HG03103 (cell line): ENCODE measurements at regions not wholly inside any gene's neighbourhood (a gene's known extent, or its start where the extent isn't known, plus 50 kb on each side); places are given as distances from the start of the nearest gene placed in this dataset.

Experiments
- ATAC-seq: cut with Tn5 transposase; IDR thresholded peaks from one replicate; pipeline ENCODE4 v1.9.1; 2021; ENCODE audit warnings: low read depth; ENCODE audit not compliant: unreplicated experiment

GRCh38 chr7:136667584-136667983 lies 200.9 kb upstream of the CHRM2 start:
- no peak for ATAC-seq

GRCh38 chr7:136665878-136666509 lies 202.5 kb upstream of the CHRM2 start:
- ATAC-seq: no peak

GRCh38 chr7:136664537-136664936 lies 203.9 kb upstream of the CHRM2 start:
- ATAC-seq: no peak

GRCh38 chr7:136657482-136657921 lies 210.9 kb upstream of the CHRM2 start:
- no peak for ATAC-seq

GRCh38 chr7:136656516-136656915 lies 211.9 kb upstream of the CHRM2 start:
- ATAC-seq: no peak

- ATAC-seq: no peak
These were observed 213.0 kb upstream of the CHRM2 start for GRCh38 chr7:136655414-136655813.

GRCh38 chr7:136654406-136654805 lies 214.0 kb upstream of the CHRM2 start:
- no peak for ATAC-seq

- no peak for ATAC-seq
These were observed 215.6 kb upstream of the CHRM2 start for GRCh38 chr7:136652635-136653370.

- no peak for ATAC-seq
These were observed 227.5 kb upstream of the CHRM2 start for GRCh38 chr7:136640977-136641376.

GRCh38 chr7:136637813-136638212 lies 230.6 kb upstream of the CHRM2 start:
- no peak for ATAC-seq

- no peak for ATAC-seq
These were observed 232.7 kb upstream of the CHRM2 start for GRCh38 chr7:136635751-136636150.

- no peak for ATAC-seq
These were observed 249.6 kb upstream of the CHRM2 start for GRCh38 chr7:136618818-136619217.

GRCh38 chr7:136617176-136617575 lies 251.3 kb upstream of the CHRM2 start:
- no peak for ATAC-seq

GRCh38 chr7:136605532-136606329 lies 262.7 kb upstream of the CHRM2 start:
- no peak for ATAC-seq

- ATAC-seq: no peak
These were observed 266.7 kb upstream of the CHRM2 start for GRCh38 chr7:136601772-136602171.

GRCh38 chr7:136600475-136600874 lies 268.0 kb upstream of the CHRM2 start:
- ATAC-seq: no peak

- ATAC-seq: no peak
These were observed 273.7 kb upstream of the CHRM2 start for GRCh38 chr7:136594739-136595144.

GRCh38 chr7:136588216-136588615 lies 280.2 kb upstream of the CHRM2 start:
- no peak for ATAC-seq

GRCh38 chr7:136585954-136586670 lies 282.3 kb upstream of the CHRM2 start:
- no peak for ATAC-seq

- no peak for ATAC-seq
These were observed 302.0 kb upstream of the CHRM2 start for GRCh38 chr7:136566491-136566890.

- ATAC-seq: no peak
These were observed 312.5 kb upstream of the CHRM2 start for GRCh38 chr7:136555933-136556332.
